Vagina (tissue), 2 donors: ENCODE measurements at regions not wholly inside any gene's neighbourhood (a gene's known extent, or its start where the extent isn't known, plus 50 kb on each side); places are given as distances from the start of the nearest gene placed in this dataset.

Source experiments
- DNase-seq, 2 donors: peaks; one replicate each; pipeline ENCODE4 v3.0.0-alpha.2; 2017; ENCODE audit errors: extremely low spot score in 2 of 2
- H3K27ac ChIP-seq: fragments of 200-600 bp; sonication (generic); one replicate; pipeline ENCODE4 v1.5.1; 2019
- H3K27me3 ChIP-seq: fragments of 200-600 bp; sonication (generic); one replicate; pipeline ENCODE4 v1.5.1; 2019
- H3K36me3 ChIP-seq, 2 donors: fragments of 200-600 bp; sonication (generic); one replicate each; pipeline ENCODE4 v1.5.1; 2017 to 2019
- H3K4me1 ChIP-seq: fragments of 200-600 bp; sonication (generic); one replicate; pipeline ENCODE4 v1.5.1; 2019
- H3K4me3 ChIP-seq, 2 donors: fragments of 200-600 bp; sonication (generic); 1 replicate in 1 of 2; 2 replicates in 1 of 2; pipeline ENCODE4 v1.5.1; 2016 to 2019
- H3K9me3 ChIP-seq: fragments of 200-600 bp; sonication (generic); one replicate; pipeline ENCODE4 v1.5.1; 2019
- CTCF ChIP-seq, 3 experiments: fragments of 450-650 bp in 2 of 3; fragments of 200-600 bp in 1 of 3; sonication (generic) in 1 of 3; IDR thresholded peaks; one replicate each; pipeline ENCODE4 v1.5.1; 2017 to 2019; ENCODE audit warnings: antibody characterized with exemption in 3 of 3, mild to moderate bottlenecking in 2 of 3, moderate library complexity in 2 of 3
- POLR2A ChIP-seq, 2 donors: fragments of 450-650 bp; IDR thresholded peaks; one replicate each; pipeline ENCODE4 v1.6.1; 2017; ENCODE audit warnings: antibody characterized with exemption in 2 of 2, mild to moderate bottlenecking in 2 of 2, moderate library complexity in 2 of 2
- POLR2AphosphoS5 ChIP-seq, 2 donors: sonication (generic); formaldehyde crosslinking; IDR thresholded peaks; one replicate each; pipeline ENCODE4 v1.9.0; 2017; ENCODE audit warnings: antibody characterized with exemption in 2 of 2, mild to moderate bottlenecking in 2 of 2, low read depth in 1 of 2; ENCODE audit not compliant: insufficient read depth in 1 of 2
- intact Hi-C: fragments of 100-400 bp; cut with DNase I; formaldehyde crosslinking; loops from one replicate; pipeline ENCODE4 v1.15.1; 2023

- no peaks in the 10 kb centered on the region for H3K36me3 ChIP-seq
- intact Hi-C loops: no loop called here
- TF ChIP-seq POLR2A (IDR thresholded peaks at IDR 0.05) (no peak), POLR2AphosphoS5 (IDR thresholded peaks at IDR 0.05; ENCODE audit: insufficient read depth in 1 of 2, low read depth in 1 of 2) (no peak), CTCF (IDR thresholded peaks at IDR 0.05) (no peak)
- no peaks in the 10 kb centered on the region for H3K9me3 ChIP-seq
- no peaks in the 10 kb centered on the region for H3K4me1 ChIP-seq
- no peak overlapping the region for H3K27ac ChIP-seq
- H3K4me3 ChIP-seq: no peak overlapping the region
- no peak for DNase-seq
- H3K27me3 ChIP-seq: no peaks in the 10 kb centered on the region
These were observed 216.4 kb upstream of the TSHZ2 start for GRCh38 chr20:52755744-52756143.

GRCh38 chr20:52754366-52754765, 217.8 kb upstream of the TSHZ2 start:
- H3K36me3 ChIP-seq: no peaks in the 10 kb centered on the region
- TF ChIP-seq CTCF (IDR thresholded peaks at IDR 0.05) (no peak), POLR2AphosphoS5 (IDR thresholded peaks at IDR 0.05; ENCODE audit: insufficient read depth in 1 of 2, low read depth in 1 of 2) (no peak), POLR2A (IDR thresholded peaks at IDR 0.05) (no peak)
- intact Hi-C loops: no loop called here
- no peak for DNase-seq
- no peaks in the 10 kb centered on the region for H3K27me3 ChIP-seq
- no peaks in the 10 kb centered on the region for H3K4me1 ChIP-seq
- no peak overlapping the region for H3K27ac ChIP-seq
- no peaks in the 10 kb centered on the region for H3K9me3 ChIP-seq
- H3K4me3 ChIP-seq: no peak overlapping the region

GRCh38 chr20:52752023-52752422, 220.1 kb upstream of the TSHZ2 start:
- no peaks in the 10 kb centered on the region for H3K36me3 ChIP-seq
- H3K27me3 ChIP-seq: no peaks in the 10 kb centered on the region
- TF ChIP-seq CTCF (IDR thresholded peaks at IDR 0.05): no peak
- no peak for TF ChIP-seq POLR2A (IDR thresholded peaks at IDR 0.05)
- TF ChIP-seq POLR2AphosphoS5 (IDR thresholded peaks at IDR 0.05; ENCODE audit: insufficient read depth in 1 of 2, low read depth in 1 of 2): no peak
- no peak overlapping the region for H3K4me3 ChIP-seq
- H3K27ac ChIP-seq: no peak overlapping the region
- intact Hi-C loops: no loop called here
- DNase-seq: no peak
- no peaks in the 10 kb centered on the region for H3K9me3 ChIP-seq
- H3K4me1 ChIP-seq: no peaks in the 10 kb centered on the region

GRCh38 chr20:52751571-52751970, 220.6 kb upstream of the TSHZ2 start:
- intact Hi-C loops: no loop called here
- TF ChIP-seq POLR2AphosphoS5 (IDR thresholded peaks at IDR 0.05; ENCODE audit: insufficient read depth in 1 of 2, low read depth in 1 of 2) (no peak), POLR2A (IDR thresholded peaks at IDR 0.05) (no peak), CTCF (IDR thresholded peaks at IDR 0.05) (no peak)
- Histone ChIP-seq H3K27ac (no peak overlapping the region), H3K36me3 (no peaks in the 10 kb centered on the region), H3K27me3 (no peaks in the 10 kb centered on the region), H3K4me1 (no peaks in the 10 kb centered on the region), H3K4me3 (no peak overlapping the region), H3K9me3 (no peaks in the 10 kb centered on the region)
- DNase-seq: no peak

- no peaks in the 10 kb centered on the region for H3K36me3 ChIP-seq
- H3K9me3 ChIP-seq: no peaks in the 10 kb centered on the region
- no peak overlapping the region for H3K4me3 ChIP-seq
- no peak for DNase-seq
- TF ChIP-seq CTCF (IDR thresholded peaks at IDR 0.05) (no peak), POLR2AphosphoS5 (IDR thresholded peaks at IDR 0.05; ENCODE audit: insufficient read depth in 1 of 2, low read depth in 1 of 2) (no peak), POLR2A (IDR thresholded peaks at IDR 0.05) (no peak)
- no peak overlapping the region for H3K27ac ChIP-seq
- H3K4me1 ChIP-seq: no peaks in the 10 kb centered on the region
- H3K27me3 ChIP-seq: no peaks in the 10 kb centered on the region
- intact Hi-C loops: no loop called here
These were observed 222.2 kb upstream of the TSHZ2 start for GRCh38 chr20:52749938-52750337.
